HG03354 (cell line): ENCODE measurements at regions not wholly inside any gene's neighbourhood (a gene's known extent, or its start where the extent isn't known, plus 50 kb on each side); places are given as distances from the start of the nearest gene placed in this dataset.
"Not testable (repeated sequence)": the region's sequence is repeated elsewhere in the genome, so short reads cannot be mapped to it uniquely, and the experiment has no call there.

Experiments
- ATAC-seq: cut with Tn5 transposase; IDR thresholded peaks from one replicate; pipeline ENCODE4 v1.9.1; 2021; ENCODE audit warnings: mild to moderate bottlenecking; ENCODE audit not compliant: unreplicated experiment, poor library complexity, severe bottlenecking

- no peak for ATAC-seq
These were observed 920.5 kb downstream of the TLE4 start for GRCh38 chr9:80492221-80492620.

GRCh38 chr9:80491086-80491696, 919.4 kb downstream of the TLE4 start:
- ATAC-seq = no peak

- no peak for ATAC-seq
These were observed 917.6 kb downstream of the TLE4 start for GRCh38 chr9:80489329-80489728.

GRCh38 chr9:80485420-80486250, 913.9 kb downstream of the TLE4 start:
- no peak for ATAC-seq

GRCh38 chr9:80482251-80482650, 910.5 kb downstream of the TLE4 start:
- not testable (repeated sequence) for ATAC-seq

GRCh38 chr9:80467632-80468031, 895.9 kb downstream of the TLE4 start:
- ATAC-seq = no peak

- ATAC-seq = no peak
These were observed 893.8 kb downstream of the TLE4 start for GRCh38 chr9:80465556-80465955.

GRCh38 chr9:80449513-80449912, 877.7 kb downstream of the TLE4 start:
- no peak for ATAC-seq

GRCh38 chr9:80448996-80449395, 877.2 kb downstream of the TLE4 start:
- no peak for ATAC-seq

- ATAC-seq = no peak
These were observed 876.1 kb downstream of the TLE4 start for GRCh38 chr9:80447876-80448275.

GRCh38 chr9:80440724-80441123, 869.0 kb downstream of the TLE4 start:
- ATAC-seq = no peak

GRCh38 chr9:80437825-80438224, 866.1 kb downstream of the TLE4 start:
- ATAC-seq = no peak

GRCh38 chr9:80437091-80437640, 865.4 kb downstream of the TLE4 start:
- ATAC-seq = no peak

GRCh38 chr9:80435591-80435990, 863.8 kb downstream of the TLE4 start:
- no peak for ATAC-seq

GRCh38 chr9:80426992-80427391, 855.2 kb downstream of the TLE4 start:
- ATAC-seq = no peak

GRCh38 chr9:80417211-80417773, 845.5 kb downstream of the TLE4 start:
- no peak for ATAC-seq

GRCh38 chr9:80410106-80410505, 838.3 kb downstream of the TLE4 start:
- ATAC-seq = no peak

GRCh38 chr9:80407220-80407619, 835.5 kb downstream of the TLE4 start:
- no peak for ATAC-seq

GRCh38 chr9:80401243-80401642, 829.5 kb downstream of the TLE4 start:
- ATAC-seq = no peak

GRCh38 chr9:80400624-80401230, 829.0 kb downstream of the TLE4 start:
- no peak for ATAC-seq
